Gastrocnemius medialis (tissue), 4 donors: ENCODE measurements at regions not wholly inside any gene's neighbourhood (a gene's known extent, or its start where the extent isn't known, plus 50 kb on each side); places are given as distances from the start of the nearest gene placed in this dataset.

ENCODE experiments used
- ATAC-seq, 2 donors: fragments of 150-250 bp; one replicate each; pipeline ENCODE4 v1.9.1; 2016
- DNase-seq, 2 donors: peaks; one replicate each; pipeline ENCODE4 v3.0.0-alpha.2; 2019
- H3K27ac ChIP-seq, 4 donors: fragments of 200-600 bp; sonication (generic); 1 replicate in 1 of 4; 2 replicates in 3 of 4; pipeline ENCODE4 v1.5.1; 2016 to 2018; ENCODE audit warnings: mild to moderate bottlenecking in 2 of 4, moderate library complexity in 1 of 4
- H3K27me3 ChIP-seq, 3 donors: fragments of 200-600 bp; sonication (generic) in 2 of 3; 1 replicate in 1 of 3; 2 replicates in 2 of 3; pipeline versions ENCODE4 v1.5.1 to v1.6.0; 2016 to 2019; ENCODE audit warnings: mild to moderate bottlenecking in 1 of 3, moderate library complexity in 1 of 3
- H3K36me3 ChIP-seq, 2 donors: fragments of 200-600 bp; sonication (generic) in 1 of 2; one replicate each; pipeline ENCODE4 v1.5.1; 2017 to 2018
- H3K4me1 ChIP-seq, 2 donors: fragments of 200-600 bp; sonication (generic) in 1 of 2; one replicate each; pipeline ENCODE4 v1.5.1; 2016 to 2017; ENCODE audit warnings: mild to moderate bottlenecking in 2 of 2
- H3K4me3 ChIP-seq, 4 donors: fragments of 200-600 bp; sonication (generic) in 3 of 4; 1 replicate in 1 of 4; 2 replicates in 3 of 4; pipeline ENCODE4 v1.5.1; 2016 to 2019; ENCODE audit warnings: mild to moderate bottlenecking in 2 of 4
- H3K9me3 ChIP-seq, 3 donors: fragments of 200-600 bp; sonication (generic) in 2 of 3; 1 replicate in 1 of 3; 2 replicates in 2 of 3; pipeline ENCODE4 v1.5.1; 2016 to 2019
- CTCF ChIP-seq, 5 experiments: fragments of 450-650 bp in 3 of 5; fragments of 200-600 bp in 2 of 5; sonication (generic) in 2 of 5; IDR thresholded peaks in 4 of 5; conservative IDR thresholded peaks in 1 of 5; 1 replicate in 4 of 5; 2 replicates in 1 of 5; pipeline ENCODE4 v1.5.1; 2016 to 2019; ENCODE audit warnings: antibody characterized with exemption in 5 of 5, mild to moderate bottlenecking in 3 of 5, moderate library complexity in 3 of 5
- POLR2A ChIP-seq, 2 donors: fragments of 450-650 bp; IDR thresholded peaks; one replicate each; pipeline ENCODE4 v1.6.1; 2017; ENCODE audit warnings: antibody characterized with exemption in 2 of 2, mild to moderate bottlenecking in 2 of 2, moderate library complexity in 2 of 2
- in situ Hi-C, 4 donors: fragments of 200-750 bp; cut with MboI; loops; one replicate each; pipeline versions ENCODE4 v1.15.0 to v1.8.0; 2017; ENCODE audit warnings: low sequenced_read_pairs in 4 of 4
- intact Hi-C: fragments of 100-400 bp; cut with DNase I; formaldehyde crosslinking; loops from one replicate; pipeline ENCODE4 v1.15.1; 2023; ENCODE audit warnings: low total_unique reads

DNA sequence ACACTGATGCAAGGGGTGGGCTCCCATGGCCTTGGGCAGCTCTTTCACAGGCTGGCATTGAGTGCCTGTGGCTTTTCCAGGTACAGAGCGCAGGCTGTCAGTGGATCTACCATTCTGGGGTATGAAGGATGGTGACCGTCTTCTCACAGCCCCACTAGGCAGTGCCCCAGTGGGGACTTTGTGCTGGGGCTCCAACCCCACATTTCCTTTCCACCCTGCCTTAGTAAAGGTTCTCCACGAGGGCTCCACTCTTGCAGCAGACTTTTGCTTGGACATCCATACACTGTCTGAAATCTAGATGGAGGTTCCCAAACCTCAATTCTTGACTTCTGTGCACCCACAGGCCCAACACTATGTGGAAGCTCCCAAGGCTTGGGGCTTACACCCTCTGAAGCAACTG, 107.9 kb upstream of the ECI2 start:
- Histone ChIP-seq H3K9me3 (no peaks in the 10 kb centered on the region), H3K27me3 (no peaks in the 10 kb centered on the region), H3K4me3 (no peak overlapping the region), H3K27ac (no peak overlapping the region), H3K36me3 (no peaks in the 10 kb centered on the region), H3K4me1 (no peaks in the 10 kb centered on the region)
- ATAC-seq (no peak), DNase-seq (no peak)
- intact Hi-C loops (no loop called here), in situ Hi-C loops (no loop called here)
- no peak for TF ChIP-seq CTCF (IDR thresholded peaks at IDR 0.05 in 4 of 5, conservative IDR thresholded peaks at IDR 0.05 in 1 of 5)
- no peak for TF ChIP-seq POLR2A (IDR thresholded peaks at IDR 0.05)

- ATAC-seq (no peak), DNase-seq (no peak)
- Histone ChIP-seq H3K27ac (no peak overlapping the region), H3K9me3 (no peaks in the 10 kb centered on the region), H3K4me3 (no peak overlapping the region), H3K27me3 (no peaks in the 10 kb centered on the region), H3K4me1 (no peaks in the 10 kb centered on the region), H3K36me3 (no peaks in the 10 kb centered on the region)
- TF ChIP-seq CTCF (IDR thresholded peaks at IDR 0.05 in 4 of 5, conservative IDR thresholded peaks at IDR 0.05 in 1 of 5) = no peak
- no peak for TF ChIP-seq POLR2A (IDR thresholded peaks at IDR 0.05)
- in situ Hi-C loops = no loop called here
- intact Hi-C loops = no loop called here
These were observed 107.2 kb upstream of the ECI2 start for GRCh38 chr6:4242601-4243000.

GRCh38 chr6:4240148-4240547, 104.8 kb upstream of the ECI2 start:
- DNase-seq = no peak
- no peaks in the 10 kb centered on the region for H3K4me1 ChIP-seq
- in situ Hi-C loops = no loop called here
- no peak overlapping the region for H3K4me3 ChIP-seq
- intact Hi-C loops = no loop called here
- H3K36me3 ChIP-seq = no peaks in the 10 kb centered on the region
- TF ChIP-seq CTCF (IDR thresholded peaks at IDR 0.05 in 4 of 5, conservative IDR thresholded peaks at IDR 0.05 in 1 of 5) (no peak), POLR2A (IDR thresholded peaks at IDR 0.05) (no peak)
- H3K9me3 ChIP-seq = no peaks in the 10 kb centered on the region
- ATAC-seq = no peak
- no peaks in the 10 kb centered on the region for H3K27me3 ChIP-seq
- no peak overlapping the region for H3K27ac ChIP-seq

- H3K27me3 ChIP-seq = no peaks in the 10 kb centered on the region
- TF ChIP-seq POLR2A (IDR thresholded peaks at IDR 0.05) = no peak
- no peak overlapping the region for H3K4me3 ChIP-seq
- H3K27ac ChIP-seq = no peak overlapping the region
- no peak for ATAC-seq
- no peaks in the 10 kb centered on the region for H3K9me3 ChIP-seq
- H3K4me1 ChIP-seq = no peaks in the 10 kb centered on the region
- in situ Hi-C loops (no loop called here), intact Hi-C loops (no loop called here)
- no peaks in the 10 kb centered on the region for H3K36me3 ChIP-seq
- no peak for DNase-seq
These were observed 89.9 kb upstream of the ECI2 start for GRCh38 chr6:4225161-4225872.

DNA sequence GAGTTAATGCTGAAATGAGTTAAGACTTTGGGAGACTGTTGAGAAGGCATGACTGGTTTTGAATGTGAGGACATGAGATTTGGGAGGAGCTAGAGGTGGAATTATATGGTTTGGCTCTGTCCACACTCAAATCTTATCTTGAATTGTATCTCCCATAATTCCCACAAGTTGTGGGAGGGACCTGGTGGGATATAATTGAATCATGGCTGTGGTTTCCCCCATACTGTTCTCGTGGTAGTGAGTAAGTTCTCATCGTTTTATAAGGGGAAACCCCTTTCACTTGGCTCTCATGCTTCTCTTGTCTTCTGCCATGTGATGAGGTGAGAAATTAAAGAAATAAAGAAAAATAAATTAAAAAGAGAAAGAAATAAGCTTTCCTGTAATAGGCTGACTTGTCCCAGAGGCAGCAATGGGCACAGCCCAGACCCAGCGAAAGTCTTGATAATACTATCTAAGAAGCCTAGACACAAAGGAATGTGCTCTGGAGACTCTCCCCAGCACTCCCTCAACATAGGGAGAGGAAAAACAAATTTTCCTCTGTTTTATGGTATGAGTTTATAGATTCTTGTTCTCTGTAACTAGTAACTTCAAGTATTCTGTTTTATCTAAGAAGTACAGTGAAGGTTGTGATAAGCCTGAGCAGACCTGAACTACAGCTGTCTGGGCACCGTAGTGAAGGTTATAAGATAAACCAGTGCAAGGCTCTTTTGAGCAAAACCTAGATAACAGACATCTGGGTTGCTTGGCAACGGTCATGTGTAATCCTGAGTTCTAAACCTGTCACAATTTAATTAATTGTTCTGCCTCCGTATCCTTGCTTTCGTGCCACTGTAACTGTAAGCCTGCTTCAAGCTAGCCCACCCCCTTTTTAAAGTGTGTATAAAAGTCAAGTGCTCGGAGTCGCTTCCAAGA, 88.9 kb upstream of the ECI2 start:
- in situ Hi-C loops = no loop called here
- no peak for ATAC-seq

More for the DNA sequence above, 88.9 kb upstream of the ECI2 start:
- no peak for DNase-seq
- Histone ChIP-seq H3K9me3 (no peaks in the 10 kb centered on the region), H3K4me3 (no peak overlapping the region), H3K36me3 (no peaks in the 10 kb centered on the region), H3K27ac (no peak overlapping the region), H3K4me1 (no peaks in the 10 kb centered on the region), H3K27me3 (no peaks in the 10 kb centered on the region)
- intact Hi-C loops = no loop called here
- no peak for TF ChIP-seq POLR2A (IDR thresholded peaks at IDR 0.05)
- no peak for TF ChIP-seq CTCF (IDR thresholded peaks at IDR 0.05 in 4 of 5, conservative IDR thresholded peaks at IDR 0.05 in 1 of 5)
